ENCODE measurements at regions not wholly inside any gene's neighbourhood (a gene's known extent, or its start where the extent isn't known, plus 50 kb on each side); places are given as distances from the start of the nearest gene placed in this dataset.
"Not testable (repeated sequence)": the region's sequence is repeated elsewhere in the genome, so short reads cannot be mapped to it uniquely, and the experiment has no call there.

GRCh38 chr4:135418353-135418752 lies 1216.8 kb upstream of the PABPC4L start:
- no peak for DNase-seq (ENCODE audit: low spot score)
- TF ChIP-seq POLR2A (IDR thresholded peaks at IDR 0.05) (no peak), CTCF (IDR thresholded peaks at IDR 0.05) (no peak), POLR2AphosphoS5 (IDR thresholded peaks at IDR 0.05) (no peak)
- Histone ChIP-seq H3K36me3 (no peaks in the 10 kb centered on the region), H3K27ac (no peak overlapping the region), H3K27me3 (replicated peaks; ENCODE audit: insufficient read depth) (no peaks in the 10 kb centered on the region), H3K9me3 (no peaks in the 10 kb centered on the region), H3K4me1 (replicated peaks) (no peaks in the 10 kb centered on the region), H3K4me3 (no peak overlapping the region)
- WGBS: 100% methylated on average over 1 of the region's 1 CpG
- intact Hi-C loops (cut with DNase I): no loop called here

GRCh38 chr4:135412213-135412612 lies 1210.6 kb upstream of the PABPC4L start:
- intact Hi-C loops (cut with DNase I): no loop called here
- no peaks in the 10 kb centered on the region for H3K36me3 ChIP-seq
- H3K4me3 ChIP-seq: no peak overlapping the region
- no peak for DNase-seq (ENCODE audit: low spot score)
- H3K4me1 ChIP-seq (replicated peaks): no peaks in the 10 kb centered on the region
- 50% methylated on average over 4 of the region's 4 CpGs for WGBS
- H3K9me3 ChIP-seq: no peaks in the 10 kb centered on the region
- H3K27ac ChIP-seq: no peak overlapping the region
- TF ChIP-seq POLR2AphosphoS5 (IDR thresholded peaks at IDR 0.05) (no peak), CTCF (IDR thresholded peaks at IDR 0.05) (no peak)
- H3K27me3 ChIP-seq (replicated peaks; ENCODE audit: insufficient read depth): no peaks in the 10 kb centered on the region

GRCh38 chr4:135411251-135411650 lies 1209.7 kb upstream of the PABPC4L start:
- TF ChIP-seq CTCF (IDR thresholded peaks at IDR 0.05) (no peak), POLR2A (IDR thresholded peaks at IDR 0.05) (no peak), POLR2AphosphoS5 (IDR thresholded peaks at IDR 0.05) (no peak)
- no peak overlapping the region for H3K27ac ChIP-seq
- no peaks in the 10 kb centered on the region for H3K36me3 ChIP-seq
- whole genome bisulfite sequencing: 44% methylated on average over 2 of the region's 2 CpGs
- no peak overlapping the region for H3K4me3 ChIP-seq
- no peaks in the 10 kb centered on the region for H3K4me1 ChIP-seq (replicated peaks)
- intact Hi-C loops (cut with DNase I): no loop called here
- no peak for DNase-seq (ENCODE audit: low spot score)
- no peaks in the 10 kb centered on the region for H3K27me3 ChIP-seq (replicated peaks; ENCODE audit: insufficient read depth)
- H3K9me3 ChIP-seq: no peaks in the 10 kb centered on the region

GRCh38 chr4:135409261-135409660 lies 1207.7 kb upstream of the PABPC4L start:
- H3K4me3 ChIP-seq; H3K27me3 ChIP-seq (replicated peaks; ENCODE audit: insufficient read depth); H3K36me3 ChIP-seq; H3K27ac ChIP-seq; DNase-seq (ENCODE audit: low spot score); H3K4me1 ChIP-seq (replicated peaks); H3K9me3 ChIP-seq; intact Hi-C loops (cut with DNase I): not testable (repeated sequence)
- WGBS: 73% methylated on average over 4 of the region's 4 CpGs

- no peaks in the 10 kb centered on the region for H3K36me3 ChIP-seq
- intact Hi-C loops (cut with DNase I): no loop called here
- DNase-seq (ENCODE audit: low spot score): no peak
- no peaks in the 10 kb centered on the region for H3K4me1 ChIP-seq (replicated peaks)
- H3K9me3 ChIP-seq: no peaks in the 10 kb centered on the region
- no peak overlapping the region for H3K27ac ChIP-seq
- TF ChIP-seq POLR2AphosphoS5 (IDR thresholded peaks at IDR 0.05) (no peak), POLR2A (IDR thresholded peaks at IDR 0.05) (no peak), CTCF (IDR thresholded peaks at IDR 0.05) (no peak)
- H3K4me3 ChIP-seq: no peak overlapping the region
- no peaks in the 10 kb centered on the region for H3K27me3 ChIP-seq (replicated peaks; ENCODE audit: insufficient read depth)
- 90% methylated on average over 12 of the region's 12 CpGs for WGBS
Observed at GRCh38 chr4:135408109-135408508, 1206.5 kb upstream of the PABPC4L start.

GRCh38 chr4:135406597-135406996 lies 1205.0 kb upstream of the PABPC4L start:
- H3K4me3 ChIP-seq; H3K4me1 ChIP-seq (replicated peaks); H3K27me3 ChIP-seq (replicated peaks; ENCODE audit: insufficient read depth); intact Hi-C loops (cut with DNase I); DNase-seq (ENCODE audit: low spot score); H3K27ac ChIP-seq; H3K9me3 ChIP-seq; H3K36me3 ChIP-seq: not testable (repeated sequence)
- WGBS: 96% methylated on average over 21 of the region's 22 CpGs

Data from prostate gland (tissue), 2 donors.